GM12865 (cell line): ENCODE measurements at regions not wholly inside any gene's neighbourhood (a gene's known extent, or its start where the extent isn't known, plus 50 kb on each side); places are given as distances from the start of the nearest gene placed in this dataset.

ENCODE experiments used
- DNase-seq: peaks from one replicate; pipeline ENCODE4 v3.0.0; 2010; ENCODE audit warnings: low read depth
- H3K4me3 ChIP-seq: 2 replicates; pipeline ENCODE4 v1.5.1; 2011; ENCODE audit warnings: mild to moderate bottlenecking, low read depth, low read length, control low read depth
- TF ChIP-seq, protein P1 (sequence below): IDR thresholded peaks from 2 replicates; pipeline ENCODE4 v1.5.1; 2011; ENCODE audit warnings: low read length, control low read depth, low read depth, inconsistent platforms; ENCODE audit not compliant: insufficient read depth; ENCODE audit errors: missing control alignments

DNA sequence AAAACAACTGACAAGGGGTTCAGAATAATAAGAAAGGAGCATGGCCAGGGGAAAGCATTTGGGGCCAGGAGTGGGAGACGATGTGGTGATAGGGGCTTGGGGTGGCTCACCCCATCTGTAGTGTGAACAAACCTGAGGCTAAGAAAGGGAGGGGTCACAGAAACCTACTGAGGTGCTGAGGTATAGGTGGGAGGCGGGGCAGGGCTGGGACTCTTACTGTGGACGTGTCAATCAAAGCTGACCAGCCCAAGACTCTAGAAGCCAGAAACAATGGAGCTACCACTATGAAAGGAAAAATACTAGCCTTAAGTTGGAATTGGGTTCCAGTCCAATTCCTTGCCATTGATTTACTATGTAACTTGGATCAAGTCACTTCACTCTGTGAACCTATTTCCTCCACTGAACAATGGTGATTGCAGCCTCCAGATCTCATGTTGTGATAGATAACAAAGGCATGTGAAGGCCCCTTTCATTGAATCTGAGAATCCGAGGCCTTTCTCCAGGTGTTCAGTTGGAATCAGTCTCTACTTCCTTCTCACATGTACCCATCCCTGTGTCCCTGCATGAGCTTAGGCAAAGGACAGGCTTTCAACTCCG, 260.9 kb upstream of the HES1 start:
- no peak for DNase-seq
- no peak overlapping the region for H3K4me3 ChIP-seq
- TF ChIP-seq, protein P1, sequence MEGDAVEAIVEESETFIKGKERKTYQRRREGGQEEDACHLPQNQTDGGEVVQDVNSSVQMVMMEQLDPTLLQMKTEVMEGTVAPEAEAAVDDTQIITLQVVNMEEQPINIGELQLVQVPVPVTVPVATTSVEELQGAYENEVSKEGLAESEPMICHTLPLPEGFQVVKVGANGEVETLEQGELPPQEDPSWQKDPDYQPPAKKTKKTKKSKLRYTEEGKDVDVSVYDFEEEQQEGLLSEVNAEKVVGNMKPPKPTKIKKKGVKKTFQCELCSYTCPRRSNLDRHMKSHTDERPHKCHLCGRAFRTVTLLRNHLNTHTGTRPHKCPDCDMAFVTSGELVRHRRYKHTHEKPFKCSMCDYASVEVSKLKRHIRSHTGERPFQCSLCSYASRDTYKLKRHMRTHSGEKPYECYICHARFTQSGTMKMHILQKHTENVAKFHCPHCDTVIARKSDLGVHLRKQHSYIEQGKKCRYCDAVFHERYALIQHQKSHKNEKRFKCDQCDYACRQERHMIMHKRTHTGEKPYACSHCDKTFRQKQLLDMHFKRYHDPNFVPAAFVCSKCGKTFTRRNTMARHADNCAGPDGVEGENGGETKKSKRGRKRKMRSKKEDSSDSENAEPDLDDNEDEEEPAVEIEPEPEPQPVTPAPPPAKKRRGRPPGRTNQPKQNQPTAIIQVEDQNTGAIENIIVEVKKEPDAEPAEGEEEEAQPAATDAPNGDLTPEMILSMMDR: no peak

DNA sequence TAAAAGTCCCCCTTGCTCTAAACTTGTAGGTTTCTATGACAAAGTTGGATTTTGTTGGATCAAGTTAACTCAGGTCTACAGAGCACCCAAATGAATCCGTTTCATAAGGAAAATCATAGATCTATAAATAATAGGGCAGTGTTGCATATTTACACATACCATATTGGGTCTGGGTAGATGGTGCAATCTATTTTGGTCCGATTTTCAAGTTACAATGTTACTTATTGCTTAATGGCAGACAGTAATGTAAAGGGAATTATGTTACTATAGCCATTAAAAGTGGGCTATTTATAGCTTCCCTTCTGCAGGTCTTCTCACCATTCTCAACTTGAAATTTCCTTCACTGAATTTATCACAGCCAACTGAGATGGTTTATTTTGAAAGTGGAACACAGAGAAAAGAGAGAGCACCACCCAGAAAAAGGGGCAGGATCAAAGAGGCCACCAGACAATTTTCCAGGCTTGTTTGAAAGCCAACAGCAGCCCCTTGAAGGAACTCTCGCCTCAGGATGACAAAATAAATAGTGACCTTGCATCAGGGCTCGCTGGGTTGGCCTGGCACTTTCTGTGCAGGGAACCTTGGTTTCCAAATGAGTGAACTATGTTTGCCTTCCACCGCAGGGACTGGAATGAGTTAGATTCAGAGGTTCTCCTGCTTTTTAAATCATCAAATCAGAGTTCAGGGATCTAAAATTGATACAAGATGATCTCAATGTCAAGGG, 260.2 kb upstream of the HES1 start:
- TF ChIP-seq, protein P1: no peak
- DNase-seq: no peak
- H3K4me3 ChIP-seq: no peak overlapping the region

GRCh38 chr3:193879099-193879863, 256.7 kb upstream of the HES1 start:
- no peak for DNase-seq
- TF ChIP-seq, protein P1: no peak
- no peak overlapping the region for H3K4me3 ChIP-seq

DNA sequence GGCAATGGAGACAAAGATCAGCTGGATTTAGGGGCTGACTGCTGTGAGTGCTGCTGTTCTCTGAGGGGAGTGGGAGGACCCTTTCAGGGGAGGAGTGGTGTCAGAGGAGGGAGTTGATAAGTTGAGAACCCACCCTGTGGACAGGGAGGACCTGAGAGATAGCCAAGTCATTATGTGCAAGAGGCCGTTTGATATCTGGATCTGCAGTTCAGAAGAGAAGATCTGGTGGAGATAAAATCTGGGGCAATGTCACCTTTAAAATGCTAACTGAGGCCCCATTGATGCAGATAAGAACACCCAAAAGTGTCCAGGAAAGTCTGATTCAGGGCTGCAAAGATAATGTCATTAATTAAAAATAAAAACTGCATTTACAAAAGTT, 256.1 kb upstream of the HES1 start:
- H3K4me3 ChIP-seq: no peak overlapping the region
- no peak for DNase-seq
- TF ChIP-seq, protein P1: no peak

DNA sequence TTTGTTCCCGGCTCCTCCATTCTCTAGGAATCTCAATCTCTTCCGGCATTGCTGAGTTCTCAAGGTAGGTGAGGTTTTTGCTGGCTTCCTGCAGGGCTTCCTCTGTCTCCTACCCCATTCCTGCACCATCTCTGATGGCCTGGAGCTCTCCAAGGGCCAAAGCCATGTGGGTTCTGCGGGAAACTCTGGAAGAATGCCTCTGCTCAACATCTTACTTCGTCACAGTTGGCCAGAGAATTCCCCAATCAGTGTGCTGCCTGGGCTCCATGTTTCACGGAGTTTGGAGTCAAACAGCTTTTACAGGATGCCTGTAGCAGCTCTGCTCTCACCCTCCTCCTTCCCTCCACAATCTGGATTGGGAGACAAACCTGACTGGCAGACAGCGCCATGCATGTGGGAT, 253.9 kb upstream of the HES1 start:
- no peak overlapping the region for H3K4me3 ChIP-seq
- TF ChIP-seq, protein P1: no peak
- DNase-seq: no peak

GRCh38 chr3:193883551-193883950, 252.4 kb upstream of the HES1 start:
- TF ChIP-seq, protein P1: no peak
- DNase-seq: no peak
- no peak overlapping the region for H3K4me3 ChIP-seq
